ENCODE measurements at regions not wholly inside any gene's neighbourhood (a gene's known extent, or its start where the extent isn't known, plus 50 kb on each side); places are given as distances from the start of the nearest gene placed in this dataset.

DNA sequence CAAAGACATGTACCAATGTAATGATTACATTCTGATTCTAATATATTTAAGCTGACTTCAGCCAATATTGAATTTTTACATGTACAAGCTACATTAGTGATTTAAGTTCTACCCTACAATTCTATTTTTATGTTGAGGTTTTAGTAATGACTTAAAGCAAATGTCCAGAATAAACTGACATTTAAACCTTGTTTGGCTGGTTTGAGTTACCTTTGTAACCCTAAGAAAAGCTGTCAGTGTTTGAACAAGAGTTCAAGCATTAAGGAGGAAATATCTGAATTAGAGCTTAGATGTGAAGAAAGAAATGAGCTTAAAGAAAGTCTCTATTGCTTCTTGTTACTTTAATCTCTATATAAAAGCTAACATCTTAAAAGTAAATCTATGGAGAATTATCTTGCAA, 710.6 kb upstream of the EPHA7 start:
- no peak for TF ChIP-seq RAD21 (conservative IDR thresholded peaks at IDR 0.05)
- TF ChIP-seq POLR2AphosphoS5 (IDR thresholded peaks at IDR 0.05) = no peak
- no peak for TF ChIP-seq CTCF (IDR thresholded peaks at IDR 0.05; ENCODE audit: poor library complexity, severe bottlenecking)
- no peak for TF ChIP-seq EZH2 (IDR thresholded peaks at IDR 0.05; ENCODE audit: borderline replicate concordance, insufficient read depth, low read length, poor library complexity, severe bottlenecking)
- no peak for TF ChIP-seq MXI1 (conservative IDR thresholded peaks at IDR 0.05; ENCODE audit: poor library complexity, severe bottlenecking)
- TF ChIP-seq EP300 (conservative IDR thresholded peaks at IDR 0.05; ENCODE audit: poor library complexity, severe bottlenecking) = no peak
- no peak for TF ChIP-seq SMC3 (conservative IDR thresholded peaks at IDR 0.05; ENCODE audit: poor library complexity)
- no peak for TF ChIP-seq TAF1 (IDR thresholded peaks at IDR 0.05; ENCODE audit: low read depth)
- no peak for TF ChIP-seq REST (IDR thresholded peaks at IDR 0.05; ENCODE audit: borderline replicate concordance)

Measured in neural cell (in vitro differentiated cells).